Suprapubic skin (tissue), 4 donors: ENCODE measurements at regions not wholly inside any gene's neighbourhood (a gene's known extent, or its start where the extent isn't known, plus 50 kb on each side); places are given as distances from the start of the nearest gene placed in this dataset.

ENCODE experiments used
- CTCF ChIP-seq, 2 donors: fragments of 200-600 bp in 1 of 2; fragments of 450-650 bp in 1 of 2; sonication (generic) in 1 of 2; IDR thresholded peaks; one replicate each; pipeline ENCODE4 v1.5.1; 2016 to 2019; ENCODE audit warnings: antibody characterized with exemption in 2 of 2, mild to moderate bottlenecking in 1 of 2, moderate library complexity in 1 of 2
- POLR2A ChIP-seq, 2 donors: fragments of 450-650 bp; IDR thresholded peaks; one replicate each; pipeline ENCODE4 v1.6.1; 2017; ENCODE audit warnings: antibody characterized with exemption in 2 of 2, mild to moderate bottlenecking in 2 of 2, moderate library complexity in 2 of 2
- POLR2AphosphoS5 ChIP-seq, 3 donors: sonication (generic); formaldehyde crosslinking; IDR thresholded peaks; one replicate each; pipeline ENCODE4 v1.6.1; 2017; ENCODE audit warnings: antibody characterized with exemption in 3 of 3

GRCh38 chr4:44912980-44913379 lies 186.6 kb upstream of the GNPDA2 start:
- no peak for TF ChIP-seq POLR2A (IDR thresholded peaks at IDR 0.05)
- TF ChIP-seq CTCF (IDR thresholded peaks at IDR 0.05) = no peak
- TF ChIP-seq POLR2AphosphoS5 (IDR thresholded peaks at IDR 0.05) = no peak
